ENCODE measurements at regions not wholly inside any gene's neighbourhood (a gene's known extent, or its start where the extent isn't known, plus 50 kb on each side); places are given as distances from the start of the nearest gene placed in this dataset.

GRCh38 chr9:68619072-68619471 is 78.4 kb upstream of the TMEM252 start:
- Histone ChIP-seq H3K9me2 (ENCODE audit: insufficient read depth) (no peaks in the 10 kb centered on the region), H3K4me3 (no peak overlapping the region), H3K27ac (no peak overlapping the region), H3K9me3 (ENCODE audit: low read depth) (no peaks in the 10 kb centered on the region), H3F3A (ENCODE audit: insufficient read depth) (no peaks in the 10 kb centered on the region), H3K9ac (no peak overlapping the region), H4K20me1 (ENCODE audit: insufficient read depth) (no peaks in the 10 kb centered on the region), H3K36me3 (ENCODE audit: low read depth) (no peaks in the 10 kb centered on the region), H3K27me3 (replicated peaks; ENCODE audit: insufficient read depth) (no peaks in the 10 kb centered on the region), H2AFZ (no peak overlapping the region), H3K4me2 (ENCODE audit: unreplicated experiment) (no peak overlapping the region), H3K79me2 (ENCODE audit: insufficient read depth) (no peaks in the 10 kb centered on the region), H3K4me1 (ENCODE audit: insufficient read depth) (no peaks in the 10 kb centered on the region)
- 24 to 36% methylated on average over 4 of the region's 4 CpGs for WGBS, 2 experiments (ENCODE audit: low coverage in 1 of 2, low lambda C conversion rate in 2 of 2, missing lambda C conversion rate in 2 of 2)
- TF ChIP-seq EZH2 (IDR thresholded peaks at IDR 0.05; ENCODE audit: insufficient read depth, poor library complexity, severe bottlenecking), result no peak
- no peak for DNase-seq
- in situ Hi-C loops (cut with MboI), result no loop called here

- Histone ChIP-seq H3K36me3 (ENCODE audit: low read depth) (no peaks in the 10 kb centered on the region), H2AFZ (no peak overlapping the region), H3K4me2 (ENCODE audit: unreplicated experiment) (no peak overlapping the region), H4K20me1 (ENCODE audit: insufficient read depth) (no peaks in the 10 kb centered on the region), H3K27me3 (replicated peaks; ENCODE audit: insufficient read depth) (no peaks in the 10 kb centered on the region), H3F3A (ENCODE audit: insufficient read depth) (no peaks in the 10 kb centered on the region), H3K4me1 (ENCODE audit: insufficient read depth) (no peaks in the 10 kb centered on the region), H3K9ac (no peak overlapping the region), H3K9me3 (ENCODE audit: low read depth) (no peaks in the 10 kb centered on the region), H3K4me3 (no peak overlapping the region), H3K79me2 (ENCODE audit: insufficient read depth) (no peaks in the 10 kb centered on the region), H3K27ac (no peak overlapping the region), H3K9me2 (ENCODE audit: insufficient read depth) (no peaks in the 10 kb centered on the region)
- TF ChIP-seq EZH2 (IDR thresholded peaks at IDR 0.05; ENCODE audit: insufficient read depth, poor library complexity, severe bottlenecking) (no peak), EZH2phosphoT487 (IDR thresholded peaks at IDR 0.05; ENCODE audit: insufficient read depth, low read depth) (no peak)
- 0 to 11% methylated on average over 1 of the region's 1 CpG for WGBS, 2 experiments (ENCODE audit: low coverage in 1 of 2, low lambda C conversion rate in 2 of 2, missing lambda C conversion rate in 2 of 2)
- DNase-seq, result no peak
- in situ Hi-C loops (cut with MboI), result no loop called here
Observed at GRCh38 chr9:68619636-68620035, 79.0 kb upstream of the TMEM252 start.

GRCh38 chr9:68625559-68625958 is 79.5 kb upstream of the PIP5K1B start:
- Histone ChIP-seq H2AFZ (no peak overlapping the region), H3K9ac (no peak overlapping the region), H3K9me2 (ENCODE audit: insufficient read depth) (no peaks in the 10 kb centered on the region), H3K27ac (no peak overlapping the region), H3K4me3 (no peak overlapping the region), H3K4me1 (ENCODE audit: insufficient read depth) (no peaks in the 10 kb centered on the region), H3K4me2 (ENCODE audit: unreplicated experiment) (no peak overlapping the region), H4K20me1 (ENCODE audit: insufficient read depth) (no peaks in the 10 kb centered on the region), H3K36me3 (ENCODE audit: low read depth) (no peaks in the 10 kb centered on the region), H3K79me2 (ENCODE audit: insufficient read depth) (no peaks in the 10 kb centered on the region), H3F3A (ENCODE audit: insufficient read depth) (no peaks in the 10 kb centered on the region), H3K9me3 (ENCODE audit: low read depth) (no peaks in the 10 kb centered on the region), H3K27me3 (replicated peaks; ENCODE audit: insufficient read depth) (peaks cover 7% of the 10 kb centered on the region; the same call in 1 of the 2 replicates)
- TF ChIP-seq EZH2phosphoT487 (IDR thresholded peaks at IDR 0.05; ENCODE audit: insufficient read depth, low read depth) (no peak), EZH2 (IDR thresholded peaks at IDR 0.05; ENCODE audit: insufficient read depth, poor library complexity, severe bottlenecking) (no peak)
- 7 to 10% methylated on average over 5 of the region's 5 CpGs for WGBS, 2 experiments (ENCODE audit: low coverage in 1 of 2, low lambda C conversion rate in 2 of 2, missing lambda C conversion rate in 2 of 2)
- no peak for DNase-seq
- in situ Hi-C loops (cut with MboI), result no loop called here

- Histone ChIP-seq H3K9ac (no peak overlapping the region), H3K4me3 (no peak overlapping the region), H3K4me2 (ENCODE audit: unreplicated experiment) (no peak overlapping the region), H2AFZ (no peak overlapping the region), H3K27ac (no peak overlapping the region), H3K79me2 (ENCODE audit: insufficient read depth) (no peaks in the 10 kb centered on the region), H3F3A (ENCODE audit: insufficient read depth) (no peaks in the 10 kb centered on the region), H3K4me1 (ENCODE audit: insufficient read depth) (no peaks in the 10 kb centered on the region), H3K27me3 (replicated peaks; ENCODE audit: insufficient read depth) (peaks cover 7% of the 10 kb centered on the region; the same call in 1 of the 2 replicates), H3K36me3 (ENCODE audit: low read depth) (no peaks in the 10 kb centered on the region), H3K9me2 (ENCODE audit: insufficient read depth) (no peaks in the 10 kb centered on the region), H3K9me3 (ENCODE audit: low read depth) (no peaks in the 10 kb centered on the region), H4K20me1 (ENCODE audit: insufficient read depth) (no peaks in the 10 kb centered on the region)
- in situ Hi-C loops (cut with MboI), result no loop called here
- TF ChIP-seq EZH2 (IDR thresholded peaks at IDR 0.05; ENCODE audit: insufficient read depth, poor library complexity, severe bottlenecking), result no peak
- TF ChIP-seq EZH2phosphoT487 (IDR thresholded peaks at IDR 0.05; ENCODE audit: insufficient read depth, low read depth), result no peak
- DNase-seq, result no peak
- 29 to 37% methylated on average over 2 of the region's 2 CpGs for WGBS, 2 experiments (ENCODE audit: low coverage in 1 of 2, low lambda C conversion rate in 2 of 2, missing lambda C conversion rate in 2 of 2)
Observed at GRCh38 chr9:68626526-68626925, 78.5 kb upstream of the PIP5K1B start.

- Histone ChIP-seq H3K4me1 (ENCODE audit: insufficient read depth) (no peaks in the 10 kb centered on the region), H3K9me3 (ENCODE audit: low read depth) (no peaks in the 10 kb centered on the region), H3K4me3 (no peak overlapping the region), H3F3A (ENCODE audit: insufficient read depth) (no peaks in the 10 kb centered on the region), H3K9ac (no peak overlapping the region), H3K9me2 (ENCODE audit: insufficient read depth) (no peaks in the 10 kb centered on the region), H4K20me1 (ENCODE audit: insufficient read depth) (no peaks in the 10 kb centered on the region), H3K27me3 (replicated peaks; ENCODE audit: insufficient read depth) (peaks cover 7% of the 10 kb centered on the region; the same call in 1 of the 2 replicates), H3K27ac (no peak overlapping the region), H3K36me3 (ENCODE audit: low read depth) (no peaks in the 10 kb centered on the region), H3K4me2 (ENCODE audit: unreplicated experiment) (no peak overlapping the region), H3K79me2 (ENCODE audit: insufficient read depth) (no peaks in the 10 kb centered on the region), H2AFZ (no peak overlapping the region)
- 32 to 37% methylated on average over 3 of the region's 3 CpGs for WGBS, 2 experiments (ENCODE audit: low coverage in 1 of 2, low lambda C conversion rate in 2 of 2, missing lambda C conversion rate in 2 of 2)
- in situ Hi-C loops (cut with MboI), result no loop called here
- TF ChIP-seq EZH2phosphoT487 (IDR thresholded peaks at IDR 0.05; ENCODE audit: insufficient read depth, low read depth) (no peak), EZH2 (IDR thresholded peaks at IDR 0.05; ENCODE audit: insufficient read depth, poor library complexity, severe bottlenecking) (no peak)
- no peak for DNase-seq
Observed at GRCh38 chr9:68627104-68627503, 77.9 kb upstream of the PIP5K1B start.
